HFFc6 (cell line): ENCODE measurements at regions not wholly inside any gene's neighbourhood (a gene's known extent, or its start where the extent isn't known, plus 50 kb on each side); places are given as distances from the start of the nearest gene placed in this dataset.

Experiments used
- DNase-seq: peaks from one replicate; pipeline ENCODE4 v3.0.0-alpha.2; 2018
- H3K27ac Mint-ChIP-seq: 2 replicates; pipeline ENCODE4 v1.8.0; 2020; ENCODE audit warnings: mild to moderate bottlenecking, mixed read lengths
- H3K27me3 Mint-ChIP-seq: 2 replicates; pipeline ENCODE4 v1.8.0; 2021; ENCODE audit warnings: mild to moderate bottlenecking, moderate library complexity, mixed read lengths; ENCODE audit not compliant: insufficient read depth
- H3K36me3 Mint-ChIP-seq: 2 replicates; pipeline ENCODE4 v1.8.0; 2021; ENCODE audit warnings: low read depth, mixed read lengths
- H3K4me1 Mint-ChIP-seq: 2 replicates; pipeline ENCODE4 v1.8.0; 2020; ENCODE audit warnings: low read depth, mixed read lengths
- H3K4me3 Mint-ChIP-seq: 2 replicates; pipeline ENCODE4 v1.8.0; 2020; ENCODE audit warnings: mild to moderate bottlenecking, moderate library complexity, mixed read lengths
- H3K9me3 Mint-ChIP-seq: 2 replicates; pipeline ENCODE4 v1.8.0; 2020; ENCODE audit warnings: mild to moderate bottlenecking, mixed read lengths
- TF ChIP-seq, protein P1 (sequence below): fragments of 200-600 bp; sonication (generic); IDR thresholded peaks from 2 replicates; pipeline ENCODE4 v1.5.0; 2021; ENCODE audit warnings: antibody characterized with exemption, mild to moderate bottlenecking

DNA sequence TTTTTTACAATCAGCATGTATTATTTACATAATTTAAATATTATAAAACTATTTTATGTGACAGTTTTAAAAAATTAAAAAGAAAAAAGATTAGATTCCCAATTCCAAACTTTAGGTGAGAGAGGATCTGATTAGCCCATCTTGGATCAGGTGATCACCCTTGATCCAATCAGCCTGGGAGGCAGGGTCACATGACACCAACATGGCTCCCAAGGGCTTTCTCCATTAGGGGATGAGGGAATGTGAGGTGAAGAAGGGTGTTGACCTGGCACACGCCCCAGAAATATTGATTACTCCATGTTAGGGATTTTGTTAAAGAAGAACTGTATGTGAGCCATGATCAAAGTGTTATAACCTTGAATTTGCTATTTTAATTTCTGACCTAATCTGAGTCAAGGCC, 225.4 kb downstream of the RBM19 start:
- peaks cover 30% of the 10 kb centered on the region for H3K27me3 Mint-ChIP-seq
- no peak overlapping the region for H3K4me3 Mint-ChIP-seq
- no peak for DNase-seq
- no peak overlapping the region for H3K27ac Mint-ChIP-seq
- TF ChIP-seq, protein P1, sequence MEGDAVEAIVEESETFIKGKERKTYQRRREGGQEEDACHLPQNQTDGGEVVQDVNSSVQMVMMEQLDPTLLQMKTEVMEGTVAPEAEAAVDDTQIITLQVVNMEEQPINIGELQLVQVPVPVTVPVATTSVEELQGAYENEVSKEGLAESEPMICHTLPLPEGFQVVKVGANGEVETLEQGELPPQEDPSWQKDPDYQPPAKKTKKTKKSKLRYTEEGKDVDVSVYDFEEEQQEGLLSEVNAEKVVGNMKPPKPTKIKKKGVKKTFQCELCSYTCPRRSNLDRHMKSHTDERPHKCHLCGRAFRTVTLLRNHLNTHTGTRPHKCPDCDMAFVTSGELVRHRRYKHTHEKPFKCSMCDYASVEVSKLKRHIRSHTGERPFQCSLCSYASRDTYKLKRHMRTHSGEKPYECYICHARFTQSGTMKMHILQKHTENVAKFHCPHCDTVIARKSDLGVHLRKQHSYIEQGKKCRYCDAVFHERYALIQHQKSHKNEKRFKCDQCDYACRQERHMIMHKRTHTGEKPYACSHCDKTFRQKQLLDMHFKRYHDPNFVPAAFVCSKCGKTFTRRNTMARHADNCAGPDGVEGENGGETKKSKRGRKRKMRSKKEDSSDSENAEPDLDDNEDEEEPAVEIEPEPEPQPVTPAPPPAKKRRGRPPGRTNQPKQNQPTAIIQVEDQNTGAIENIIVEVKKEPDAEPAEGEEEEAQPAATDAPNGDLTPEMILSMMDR = no peak
- peaks cover 9% of the 10 kb centered on the region for H3K36me3 Mint-ChIP-seq
- no peaks in the 10 kb centered on the region for H3K4me1 Mint-ChIP-seq
- peaks cover 11% of the 10 kb centered on the region for H3K9me3 Mint-ChIP-seq

DNA sequence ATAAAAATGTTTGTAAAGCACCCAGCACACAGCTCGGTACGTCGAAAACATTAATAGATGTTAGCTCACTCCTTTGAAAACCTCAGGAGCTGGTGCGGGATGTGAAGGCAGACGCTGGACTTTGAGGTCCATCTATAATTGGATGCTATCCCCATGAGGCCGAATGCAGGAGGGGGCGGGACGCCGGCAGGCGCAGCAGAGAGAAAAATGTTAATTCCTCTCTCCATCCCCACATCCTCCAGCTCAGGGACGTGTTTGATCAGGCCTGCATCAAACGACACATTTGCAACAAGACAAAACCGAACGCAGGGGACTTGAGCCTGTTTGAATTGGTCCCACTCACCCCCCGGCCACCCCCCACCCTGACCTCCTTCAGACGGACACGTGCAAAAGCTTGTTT, 231.0 kb downstream of the RBM19 start:
- H3K4me3 Mint-ChIP-seq = no peak overlapping the region
- DNase-seq = no peak
- H3K4me1 Mint-ChIP-seq = peaks cover 12% of the 10 kb centered on the region
- H3K36me3 Mint-ChIP-seq = peaks cover 9% of the 10 kb centered on the region
- peaks cover 23% of the 10 kb centered on the region for H3K27me3 Mint-ChIP-seq
- TF ChIP-seq, protein P1 = no peak
- peaks cover 11% of the 10 kb centered on the region for H3K9me3 Mint-ChIP-seq
- H3K27ac Mint-ChIP-seq = no peak overlapping the region

DNA sequence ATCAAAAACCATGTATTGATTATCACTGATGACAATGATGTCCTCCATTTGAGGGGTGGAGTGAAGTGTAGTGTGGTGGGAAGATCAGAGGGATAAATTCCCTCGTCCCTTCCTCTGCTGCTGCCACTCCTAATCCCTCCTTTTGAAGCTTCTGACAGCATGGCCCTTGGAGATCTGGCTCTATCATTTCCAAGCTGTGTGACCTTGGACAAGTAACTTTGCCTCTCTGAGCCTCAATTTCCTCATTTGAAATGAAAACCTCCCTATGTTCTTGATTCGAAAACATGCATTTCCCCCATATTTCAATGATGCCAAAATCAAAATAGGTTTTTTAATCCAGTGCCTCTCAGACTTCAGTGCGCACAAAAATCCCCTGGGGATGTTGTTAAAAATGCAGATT, 231.6 kb downstream of the RBM19 start:
- peaks cover 10% of the 10 kb centered on the region for H3K9me3 Mint-ChIP-seq
- H3K27me3 Mint-ChIP-seq = peaks cover 25% of the 10 kb centered on the region
- TF ChIP-seq, protein P1 = no peak
- H3K4me1 Mint-ChIP-seq = peaks cover 18% of the 10 kb centered on the region
- DNase-seq = no peak
- no peak overlapping the region for H3K27ac Mint-ChIP-seq
- H3K36me3 Mint-ChIP-seq = peaks cover 9% of the 10 kb centered on the region
- H3K4me3 Mint-ChIP-seq = no peak overlapping the region

DNA sequence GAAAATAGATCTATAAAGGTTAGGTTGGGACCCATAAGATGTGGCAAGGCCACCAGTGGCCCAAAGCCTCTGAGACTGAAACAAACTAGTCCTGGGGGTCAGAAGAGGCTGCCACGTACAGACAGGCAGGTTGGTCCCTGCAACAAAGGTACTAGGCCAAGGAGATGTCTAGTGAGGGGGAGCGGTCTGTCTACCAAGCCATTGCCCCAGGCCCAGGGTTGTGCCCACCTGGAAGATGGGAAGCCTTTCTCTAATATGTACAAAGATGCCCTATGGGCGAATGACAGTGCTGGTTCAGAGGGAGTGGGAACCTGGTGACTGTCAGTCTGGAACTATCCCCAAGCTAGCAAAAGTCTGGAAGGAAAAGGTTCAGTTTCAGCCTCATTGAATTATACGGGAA, 233.2 kb downstream of the RBM19 start:
- H3K27ac Mint-ChIP-seq = no peak overlapping the region
- H3K9me3 Mint-ChIP-seq = no peaks in the 10 kb centered on the region
- H3K4me3 Mint-ChIP-seq = no peak overlapping the region
- TF ChIP-seq, protein P1 = no peak
- H3K27me3 Mint-ChIP-seq = peaks cover 14% of the 10 kb centered on the region
- DNase-seq = no peak
- H3K4me1 Mint-ChIP-seq = peaks cover 30% of the 10 kb centered on the region
- no peaks in the 10 kb centered on the region for H3K36me3 Mint-ChIP-seq

DNA sequence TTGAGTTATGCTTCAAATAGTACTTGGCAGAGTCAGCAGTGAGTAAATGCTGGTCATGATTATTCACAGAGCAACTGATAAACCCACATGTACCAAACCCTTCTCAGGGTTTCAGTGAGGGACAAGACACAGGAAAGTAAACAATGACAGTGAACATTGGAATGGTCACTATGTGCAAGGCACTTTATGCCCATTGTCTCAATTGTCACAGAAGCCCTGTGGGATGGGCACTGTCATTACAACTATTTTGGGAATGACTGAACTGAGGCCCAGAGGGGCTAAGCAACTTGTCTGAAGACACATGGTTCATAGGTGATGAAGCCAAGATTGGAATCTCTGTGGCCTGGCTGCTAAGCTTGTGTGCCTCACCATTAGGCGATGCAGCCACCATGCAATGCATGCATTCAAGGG, 238.5 kb downstream of the RBM19 start:
- Mint-ChIP-seq H3K9me3 (no peaks in the 10 kb centered on the region), H3K27ac (peak overlapping the region; percentile 87), H3K36me3 (no peaks in the 10 kb centered on the region), H3K4me1 (peaks cover 45% of the 10 kb centered on the region), H3K27me3 (peaks cover 2% of the 10 kb centered on the region), H3K4me3 (peak overlapping the region; percentile 23; the same call in 1 of the 2 replicates)
- peak; percentile 91 for DNase-seq
- TF ChIP-seq, protein P1 = peak; percentile 24
